Vagina (tissue), 2 donors: ENCODE measurements at regions not wholly inside any gene's neighbourhood (a gene's known extent, or its start where the extent isn't known, plus 50 kb on each side); places are given as distances from the start of the nearest gene placed in this dataset.

ENCODE experiments used
- POLR2AphosphoS5 ChIP-seq, 2 donors: sonication (generic); formaldehyde crosslinking; IDR thresholded peaks; one replicate each; pipeline ENCODE4 v1.9.0; 2017; ENCODE audit warnings: antibody characterized with exemption in 2 of 2, mild to moderate bottlenecking in 2 of 2, low read depth in 1 of 2; ENCODE audit not compliant: insufficient read depth in 1 of 2
- TF ChIP-seq, protein P1 (sequence below), 3 experiments: fragments of 450-650 bp in 2 of 3; fragments of 200-600 bp in 1 of 3; sonication (generic) in 1 of 3; IDR thresholded peaks; one replicate each; pipeline ENCODE4 v1.5.1; 2017 to 2019; ENCODE audit warnings: antibody characterized with exemption in 3 of 3, mild to moderate bottlenecking in 2 of 3, moderate library complexity in 2 of 3

DNA sequence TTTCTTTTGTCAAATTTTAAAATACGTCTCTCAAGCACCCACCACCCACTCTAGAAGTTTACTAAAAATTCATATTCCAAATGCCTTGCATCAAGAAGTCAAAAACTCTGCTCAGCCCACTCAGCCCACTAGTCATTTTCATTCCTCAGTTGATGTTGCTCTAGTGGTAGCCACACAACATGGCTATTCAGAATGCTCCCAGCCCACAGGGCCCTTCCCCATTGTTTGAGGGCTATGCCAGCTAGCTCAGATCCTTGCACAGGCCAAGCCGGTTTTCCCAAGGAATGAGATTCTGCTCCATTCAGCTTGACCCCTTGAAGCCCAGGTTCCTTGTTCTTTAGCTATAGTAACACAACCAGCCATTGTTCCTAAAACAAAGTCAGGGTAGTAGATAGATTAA, 297.5 kb upstream of the RASGEF1B start:
- TF ChIP-seq, protein P1, sequence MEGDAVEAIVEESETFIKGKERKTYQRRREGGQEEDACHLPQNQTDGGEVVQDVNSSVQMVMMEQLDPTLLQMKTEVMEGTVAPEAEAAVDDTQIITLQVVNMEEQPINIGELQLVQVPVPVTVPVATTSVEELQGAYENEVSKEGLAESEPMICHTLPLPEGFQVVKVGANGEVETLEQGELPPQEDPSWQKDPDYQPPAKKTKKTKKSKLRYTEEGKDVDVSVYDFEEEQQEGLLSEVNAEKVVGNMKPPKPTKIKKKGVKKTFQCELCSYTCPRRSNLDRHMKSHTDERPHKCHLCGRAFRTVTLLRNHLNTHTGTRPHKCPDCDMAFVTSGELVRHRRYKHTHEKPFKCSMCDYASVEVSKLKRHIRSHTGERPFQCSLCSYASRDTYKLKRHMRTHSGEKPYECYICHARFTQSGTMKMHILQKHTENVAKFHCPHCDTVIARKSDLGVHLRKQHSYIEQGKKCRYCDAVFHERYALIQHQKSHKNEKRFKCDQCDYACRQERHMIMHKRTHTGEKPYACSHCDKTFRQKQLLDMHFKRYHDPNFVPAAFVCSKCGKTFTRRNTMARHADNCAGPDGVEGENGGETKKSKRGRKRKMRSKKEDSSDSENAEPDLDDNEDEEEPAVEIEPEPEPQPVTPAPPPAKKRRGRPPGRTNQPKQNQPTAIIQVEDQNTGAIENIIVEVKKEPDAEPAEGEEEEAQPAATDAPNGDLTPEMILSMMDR (IDR thresholded peaks at IDR 0.05) = no peak
- TF ChIP-seq POLR2AphosphoS5 (IDR thresholded peaks at IDR 0.05; ENCODE audit: insufficient read depth in 1 of 2, low read depth in 1 of 2) = no peak
